ENCODE measurements at regions not wholly inside any gene's neighbourhood (a gene's known extent, or its start where the extent isn't known, plus 50 kb on each side); places are given as distances from the start of the nearest gene placed in this dataset.

GRCh38 chr2:18503376-18504228, 56.9 kb downstream of the RDH14 start:
- CTCF ChIA-PET = interaction anchor here (0.6 kb wide), 1 partner anchor 55 kb away, joined by 4 read pairs; no protein-coding TSS in a partner anchor
- Histone ChIP-seq H3K27ac (no peak overlapping the region), H3K4me2 (no peak overlapping the region), H3K4me1 (no peaks in the 10 kb centered on the region), H3K4me3 (no peak overlapping the region), H3K9me3 (no peaks in the 10 kb centered on the region)
- ATAC-seq (no peak), FAIRE-seq (no peak), DNase-seq (ENCODE audit: low read depth in 1 of 2, low spot score in 1 of 2) (no peak)
- TF ChIP-seq SREBF2 (IDR thresholded peaks at IDR 0.05) (no peak), RAD21 (conservative IDR thresholded peaks at IDR 0.05 in 1 of 2, IDR thresholded peaks at IDR 0.05 in 1 of 2) (no peak), NPAS2 (CRISPR knock-in tag; IDR thresholded peaks at IDR 0.05; ENCODE audit: borderline replicate concordance) (no peak), RNF2 (IDR thresholded peaks at IDR 0.05; ENCODE audit: borderline replicate concordance, low read depth) (no peak), FOSB (CRISPR knock-in tag; IDR thresholded peaks at IDR 0.05) (no peak), ZNF302 (CRISPR knock-in tag; IDR thresholded peaks at IDR 0.05) (no peak), CHD2 (IDR thresholded peaks at IDR 0.05; ENCODE audit: low read length, partially characterized antibody) (no peak), E2F6 (IDR thresholded peaks at IDR 0.05; ENCODE audit: borderline replicate concordance, low read depth) (no peak), BHLHE40 (IDR thresholded peaks at IDR 0.05; ENCODE audit: low read depth, low read length) (no peak), RFX5 (IDR thresholded peaks at IDR 0.05) (no peak), SMC3 (IDR thresholded peaks at IDR 0.05) (no peak), JUNB (IDR thresholded peaks at IDR 0.05) (no peak), HEYL (CRISPR knock-in tag; IDR thresholded peaks at IDR 0.05) (no peak), KDM5A (IDR thresholded peaks at IDR 0.05) (no peak), ZC3H11A (IDR thresholded peaks at IDR 0.05) (no peak)
- POLR2A ChIA-PET = no interaction called here
- WGBS (ENCODE audit: missing lambda C conversion rate) = 21% methylated on average over 8 of the region's 8 CpGs

DNA sequence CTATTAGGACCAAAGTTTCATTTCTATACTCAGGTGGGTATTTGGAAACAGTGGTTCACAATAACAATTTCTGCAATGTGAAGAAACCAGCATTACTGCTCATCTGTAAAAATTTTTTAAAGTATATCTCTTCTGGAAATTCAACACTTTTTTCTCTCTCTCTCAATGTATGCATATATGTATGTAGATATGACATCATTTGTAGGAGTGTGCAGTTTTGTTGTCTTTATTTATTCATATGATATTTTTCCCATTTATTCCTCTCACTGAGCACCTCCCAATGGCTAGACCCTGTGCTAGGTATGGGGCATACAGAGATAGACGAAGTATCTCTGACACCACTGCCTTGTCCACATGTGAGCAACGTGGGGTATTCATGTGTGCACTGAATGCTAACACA, 58.3 kb downstream of the RDH14 start:
- ChIA-PET POLR2A (no interaction called here), CTCF (no interaction called here)
- no peak overlapping the region for H3K4me2 ChIP-seq
- no peak overlapping the region for H3K4me3 ChIP-seq
- FAIRE-seq (no peak), ATAC-seq (no peak), DNase-seq (ENCODE audit: low read depth in 1 of 2, low spot score in 1 of 2) (no peak)
- H3K4me1 ChIP-seq = no peaks in the 10 kb centered on the region
- TF ChIP-seq MYC (IDR thresholded peaks at IDR 0.05; ENCODE audit: borderline replicate concordance, low read length) (no peak), ZSCAN20 (CRISPR knock-in tag; IDR thresholded peaks at IDR 0.05) (no peak), ATOH8 (CRISPR knock-in tag; IDR thresholded peaks at IDR 0.05; ENCODE audit: low read depth) (no peak), CTCF (IDR thresholded peaks at IDR 0.05) (no peak), HOXB5 (CRISPR knock-in tag; IDR thresholded peaks at IDR 0.05) (no peak), RNF2 (IDR thresholded peaks at IDR 0.05; ENCODE audit: borderline replicate concordance, low read depth) (no peak), CHD2 (IDR thresholded peaks at IDR 0.05; ENCODE audit: low read length, partially characterized antibody) (no peak), PHF8 (IDR thresholded peaks at IDR 0.05; ENCODE audit: borderline replicate concordance, low read depth) (no peak)
- H3K27ac ChIP-seq = no peak overlapping the region
- 5% methylated on average over 2 of the region's 2 CpGs for WGBS (ENCODE audit: missing lambda C conversion rate)
- H3K9me3 ChIP-seq = no peaks in the 10 kb centered on the region
